Cerebellar cortex (tissue), 1 donor: ENCODE measurements at regions not wholly inside any gene's neighbourhood (a gene's known extent, or its start where the extent isn't known, plus 50 kb on each side); places are given as distances from the start of the nearest gene placed in this dataset.
"Not testable (repeated sequence)": the region's sequence is repeated elsewhere in the genome, so short reads cannot be mapped to it uniquely, and the experiment has no call there.

Experiments used
- DNase-seq: peaks from one replicate; pipeline ENCODE4 v3.0.0-alpha.2; 2015; ENCODE audit warnings: low spot score

DNA sequence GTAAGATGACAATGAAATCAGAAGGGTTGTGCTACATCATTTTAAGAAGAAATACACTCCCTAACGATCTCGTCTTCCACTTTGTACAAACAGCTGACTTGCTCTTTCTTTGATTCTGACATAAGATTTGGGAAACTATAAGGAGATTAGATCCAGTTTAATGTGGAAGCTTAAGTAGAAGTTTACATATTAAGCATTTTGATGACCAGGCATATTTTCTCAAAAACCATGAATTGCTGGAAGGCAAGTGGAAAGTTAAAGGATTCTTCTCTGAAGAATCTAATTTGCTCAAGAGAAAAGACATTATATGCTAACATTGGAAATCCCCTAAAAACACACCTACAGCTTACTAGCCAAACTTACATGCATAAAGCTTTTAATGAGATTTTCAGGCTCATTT, 531.9 kb upstream of the PTPRD start:
- DNase-seq: no peak

DNA sequence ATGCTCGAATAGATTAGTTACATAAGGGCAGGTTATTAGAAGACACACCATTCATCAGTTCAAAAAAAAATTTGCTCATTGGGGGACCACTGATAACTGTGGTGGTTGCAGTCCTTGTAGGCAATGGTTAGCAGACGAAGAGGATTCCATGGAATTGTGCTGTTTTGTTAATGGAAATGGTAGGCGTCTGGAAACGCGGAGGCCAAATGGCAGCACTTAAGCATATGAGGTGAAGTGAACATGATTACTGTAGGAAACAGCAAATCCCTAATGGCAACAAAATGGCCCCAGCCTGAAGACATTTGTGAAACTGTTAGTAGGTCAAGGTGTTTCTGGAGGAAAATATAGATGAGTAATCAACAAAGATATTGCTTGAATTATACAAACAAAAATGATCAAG, 535.4 kb upstream of the PTPRD start:
- no peak for DNase-seq

DNA sequence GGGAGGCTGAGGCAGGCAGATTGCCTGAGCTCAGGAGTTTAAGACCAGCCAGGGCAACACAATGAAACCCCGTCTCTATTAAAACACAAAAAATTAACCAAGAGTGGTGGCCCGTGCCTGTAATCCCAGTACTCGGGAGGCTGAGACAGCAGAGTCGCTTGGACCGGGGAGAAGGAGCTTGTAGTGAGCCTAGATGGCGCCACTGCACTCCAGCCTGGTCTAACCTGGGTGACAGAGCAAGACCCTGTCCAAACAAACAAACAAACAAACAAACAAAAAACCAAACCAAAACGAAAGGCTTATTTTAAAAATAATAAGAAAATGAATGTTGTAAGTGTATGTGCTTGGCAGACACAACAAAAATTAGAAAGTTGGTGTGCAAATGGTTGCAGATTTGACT, 536.3 kb upstream of the PTPRD start:
- no peak for DNase-seq

DNA sequence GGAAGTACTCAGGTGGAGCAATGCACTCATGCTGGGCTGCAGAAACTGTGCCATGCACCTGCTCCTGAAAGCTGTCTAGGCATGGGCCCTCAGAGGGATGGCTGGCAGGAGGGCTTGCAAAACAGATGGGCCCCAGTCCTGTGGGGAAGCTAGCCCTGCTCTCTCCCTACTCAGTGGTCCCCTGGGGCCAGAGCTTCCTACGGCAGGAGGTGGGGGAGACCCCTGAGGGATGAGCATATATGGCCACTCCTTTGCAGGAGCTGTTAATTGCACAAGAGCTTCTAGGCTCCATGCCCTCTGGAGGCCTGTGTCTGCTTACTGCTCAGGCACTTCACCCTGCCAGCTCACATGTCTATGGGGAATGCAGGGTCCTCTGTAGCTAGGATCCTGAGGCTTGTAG, 545.3 kb upstream of the PTPRD start:
- DNase-seq: no peak

DNA sequence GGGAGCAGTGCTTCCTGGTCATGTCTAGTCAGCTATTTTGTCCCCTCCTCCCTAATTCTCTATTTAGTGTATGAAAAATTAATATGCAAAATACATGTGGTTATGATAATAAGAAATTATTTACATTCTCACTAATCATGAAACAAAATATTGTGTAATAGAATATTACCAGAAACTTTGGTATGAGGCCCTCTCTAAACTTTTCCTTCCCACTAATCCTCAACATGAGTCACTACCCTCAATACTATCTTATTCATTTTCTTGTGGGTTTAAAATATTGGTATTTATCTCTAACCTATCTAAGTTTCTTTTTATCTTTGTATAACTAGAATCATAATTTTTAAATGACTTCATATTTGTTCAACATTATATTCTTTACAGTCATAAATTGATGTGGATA, 545.9 kb upstream of the PTPRD start:
- no peak for DNase-seq

DNA sequence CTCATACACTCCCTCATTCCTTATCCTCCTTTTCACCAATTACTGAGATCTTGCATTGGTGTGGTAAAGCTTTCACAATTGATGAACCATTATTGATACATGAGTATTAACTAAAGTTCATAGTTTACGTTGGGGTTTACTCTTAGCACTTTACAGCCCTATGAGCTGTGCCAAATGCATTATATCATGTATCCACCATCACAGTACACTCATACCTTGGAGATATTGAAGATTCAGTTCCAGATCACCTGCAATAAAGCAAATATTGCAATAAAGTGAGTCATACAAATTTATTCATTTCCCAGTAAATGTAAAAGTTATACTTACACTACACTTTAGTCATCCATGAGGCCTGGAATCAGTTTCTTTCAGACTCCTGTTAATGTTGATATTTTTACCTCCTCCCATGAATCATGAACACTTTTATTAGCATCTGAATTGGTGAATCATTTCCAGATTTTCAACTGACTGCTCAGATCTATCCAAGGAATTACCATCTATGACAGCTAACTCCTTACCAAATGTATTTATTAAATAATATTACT, 546.6 kb upstream of the PTPRD start:
- no peak for DNase-seq

DNA sequence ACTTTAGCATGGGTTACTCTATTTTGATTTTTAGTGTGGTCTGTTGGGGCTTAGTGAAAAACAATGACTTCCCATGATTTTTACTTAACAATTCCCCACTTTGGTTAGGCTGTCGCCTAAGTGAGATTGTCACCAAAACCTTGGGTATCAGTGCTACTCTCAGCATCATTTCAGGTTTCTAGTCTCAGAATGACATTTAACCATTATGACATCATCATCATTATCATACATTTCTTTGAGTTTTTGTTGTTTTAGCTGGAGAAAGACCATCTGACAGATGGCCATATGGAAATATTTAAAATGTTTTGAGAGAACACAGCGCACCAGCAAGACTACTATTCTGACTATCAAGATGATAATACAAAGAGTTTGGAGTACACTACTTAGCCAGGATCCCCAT, 551.0 kb upstream of the PTPRD start:
- no peak for DNase-seq

DNA sequence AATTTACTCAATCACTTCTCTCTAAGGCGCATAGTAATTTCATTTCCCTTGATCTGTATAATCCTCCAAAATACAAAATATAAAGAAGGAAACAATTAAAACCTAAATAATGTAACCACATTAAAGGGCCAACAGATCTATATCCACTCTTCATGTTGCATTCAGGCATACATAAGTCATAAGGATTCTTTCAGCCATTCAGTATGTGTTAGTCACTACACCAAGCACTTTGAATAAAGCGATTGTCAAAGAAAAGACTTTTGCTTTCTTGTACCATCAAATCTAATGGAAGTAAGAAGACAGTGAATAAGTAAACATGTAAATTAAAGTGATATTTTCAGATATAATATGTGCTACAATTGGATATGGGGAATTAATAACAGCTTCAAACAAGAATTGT, 569.2 kb upstream of the PTPRD start:
- DNase-seq: no peak

DNA sequence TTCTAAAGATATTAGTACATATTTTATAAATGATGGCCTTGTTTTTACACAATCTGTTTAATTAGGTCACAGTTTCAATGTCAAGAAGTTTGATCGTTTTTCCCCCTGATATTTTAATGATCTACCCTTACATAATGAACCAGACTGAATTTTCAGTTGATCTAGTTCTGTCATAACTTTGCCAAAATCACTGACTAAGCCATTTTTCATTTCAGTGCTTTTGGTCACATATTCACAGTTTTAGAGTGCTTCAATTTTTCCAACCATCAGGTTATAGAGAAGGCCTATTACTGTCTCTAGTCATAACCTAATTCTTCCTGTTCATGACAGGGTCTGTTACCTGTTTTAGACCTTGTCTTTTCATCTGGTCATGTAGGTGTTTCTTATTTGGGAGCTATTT, 577.9 kb upstream of the PTPRD start:
- DNase-seq: no peak

DNA sequence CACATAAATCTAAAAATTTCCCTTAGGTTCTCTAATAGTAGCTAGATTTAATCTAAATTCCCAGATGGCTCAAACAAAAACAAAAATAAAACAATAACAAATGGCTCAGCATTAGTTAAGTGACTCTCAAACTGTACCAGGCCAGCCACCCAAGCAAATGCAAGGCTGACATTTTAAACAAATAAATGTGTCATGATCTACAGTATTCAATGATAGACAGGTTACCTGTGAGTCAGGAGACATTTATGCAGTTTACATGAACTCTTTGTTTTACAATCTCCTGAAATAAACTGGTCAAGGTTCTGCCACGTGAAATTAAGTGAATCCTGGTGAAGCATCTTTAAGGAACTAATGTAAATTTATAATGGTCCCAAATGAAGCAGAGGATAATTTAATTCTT, 580.2 kb upstream of the PTPRD start:
- no peak for DNase-seq

DNA sequence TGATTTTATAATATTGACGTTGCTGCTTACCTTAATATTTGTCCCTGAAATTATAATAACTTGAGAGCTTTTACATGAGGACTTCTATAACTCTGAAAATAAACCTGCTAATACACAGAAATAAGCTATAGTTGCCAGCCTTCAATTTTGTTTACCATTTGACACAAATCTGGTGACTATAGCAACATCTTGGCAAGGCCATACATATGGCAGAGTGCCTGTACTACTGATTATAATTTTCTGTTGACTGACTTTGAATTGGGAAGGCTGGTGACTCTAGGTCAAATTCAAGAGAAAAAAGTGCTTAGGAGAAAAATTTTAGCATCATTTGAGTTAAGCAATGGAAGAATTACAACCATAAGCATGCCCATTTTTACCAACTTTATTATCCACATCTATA, 581.4 kb upstream of the PTPRD start:
- no peak for DNase-seq

DNA sequence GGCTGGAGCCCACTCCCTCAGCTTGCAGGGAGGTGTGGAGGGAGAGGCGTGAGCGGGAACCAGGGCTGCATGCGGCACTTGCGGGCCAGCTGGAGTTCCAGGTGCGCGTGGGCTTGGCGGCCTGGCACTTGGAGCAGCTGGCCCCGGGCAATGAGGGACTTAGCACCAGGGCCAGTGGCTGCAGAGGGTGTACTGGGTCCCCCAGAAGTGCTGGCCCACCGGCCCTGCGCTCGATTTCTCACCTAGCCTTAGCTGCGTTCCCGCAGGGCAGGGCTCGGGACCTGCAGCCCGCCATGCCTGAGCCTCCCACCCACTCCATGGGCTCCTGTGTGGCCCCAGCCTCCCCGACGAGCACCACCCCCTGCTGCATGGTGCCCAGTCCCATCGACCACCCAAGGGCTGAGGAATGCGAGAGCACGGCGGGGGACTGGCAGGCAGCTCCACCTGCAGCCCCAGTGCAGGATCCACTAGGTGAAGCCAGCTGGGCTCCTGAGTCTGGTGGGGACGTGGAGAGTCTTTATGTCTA, 584.1 kb upstream of the PTPRD start:
- DNase-seq: not testable (repeated sequence)

DNA sequence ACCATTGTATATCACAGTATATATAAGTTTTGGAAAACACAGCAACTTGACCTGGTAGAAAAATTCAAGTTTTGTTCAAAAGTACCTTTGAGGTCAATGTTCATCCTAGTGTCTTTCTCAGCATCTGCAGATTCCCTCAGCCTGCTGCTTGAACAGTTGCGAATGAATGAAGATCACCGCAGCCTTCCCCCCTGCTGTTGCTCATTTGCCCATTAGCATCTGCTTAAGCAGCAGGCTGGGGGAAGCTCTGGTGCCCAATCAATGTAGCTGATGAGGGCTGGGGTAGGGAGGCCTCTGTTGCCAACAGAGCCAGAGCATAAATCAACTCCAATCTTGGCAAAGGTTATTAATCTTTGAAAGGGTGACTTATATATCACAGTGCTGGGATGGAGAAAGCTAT, 586.5 kb upstream of the PTPRD start:
- no peak for DNase-seq

DNA sequence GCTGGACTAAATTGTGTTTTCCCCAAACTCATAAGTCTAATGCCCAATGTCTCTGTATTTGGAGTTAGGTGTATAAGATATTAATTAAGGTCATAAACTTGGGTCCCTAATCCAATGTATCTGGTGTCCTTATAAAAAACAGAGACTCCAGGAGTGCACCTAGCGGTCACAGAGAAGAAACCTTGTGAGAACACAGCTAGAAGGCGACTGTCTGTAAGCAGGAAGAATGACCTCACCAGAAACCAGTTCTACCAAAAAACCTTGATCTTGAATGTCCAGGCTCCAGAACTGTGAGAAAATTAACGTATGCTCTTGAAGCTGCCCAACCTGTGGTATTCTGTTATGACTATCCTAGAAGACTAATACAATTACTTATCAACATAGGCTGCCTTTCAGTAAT, 591.7 kb upstream of the PTPRD start:
- DNase-seq: no peak

DNA sequence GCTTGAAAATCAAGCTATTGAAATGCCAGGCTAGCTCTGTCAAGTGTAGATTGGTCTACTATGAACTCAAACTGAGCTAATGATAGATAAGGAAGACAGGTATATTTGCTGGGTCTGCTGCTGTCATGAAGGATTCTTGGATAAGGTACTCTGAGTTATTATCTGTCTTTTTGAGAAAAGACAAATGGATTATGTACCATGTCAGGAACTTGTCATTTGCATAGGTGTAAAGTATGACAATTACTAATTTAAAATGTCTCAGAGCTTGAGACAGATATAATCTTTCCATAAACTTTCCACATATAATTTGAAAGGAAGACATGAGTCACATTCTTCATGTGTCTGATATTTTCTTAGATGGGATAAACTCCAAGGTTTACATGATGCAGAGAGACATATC, 594.1 kb upstream of the PTPRD start:
- DNase-seq: no peak

DNA sequence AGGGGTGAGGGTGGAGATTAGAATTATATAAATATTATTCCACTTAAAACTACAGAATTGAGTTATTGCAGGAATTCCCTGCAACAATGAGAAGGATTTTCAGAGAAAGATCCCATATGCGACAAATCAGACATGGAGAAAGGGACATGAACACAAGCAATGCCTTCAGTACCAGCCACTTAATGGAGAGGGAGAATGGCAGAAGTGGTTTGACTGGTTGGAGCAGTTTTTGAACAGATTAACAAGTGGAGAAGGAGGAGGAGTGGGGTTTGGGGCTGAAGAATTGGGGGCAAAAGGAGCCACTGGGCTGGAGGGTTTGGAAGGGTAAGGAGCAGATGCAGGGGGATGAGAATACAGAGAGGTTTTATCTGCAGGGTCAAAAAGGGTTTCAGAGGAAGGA, 620.9 kb upstream of the PTPRD start:
- DNase-seq: no peak

DNA sequence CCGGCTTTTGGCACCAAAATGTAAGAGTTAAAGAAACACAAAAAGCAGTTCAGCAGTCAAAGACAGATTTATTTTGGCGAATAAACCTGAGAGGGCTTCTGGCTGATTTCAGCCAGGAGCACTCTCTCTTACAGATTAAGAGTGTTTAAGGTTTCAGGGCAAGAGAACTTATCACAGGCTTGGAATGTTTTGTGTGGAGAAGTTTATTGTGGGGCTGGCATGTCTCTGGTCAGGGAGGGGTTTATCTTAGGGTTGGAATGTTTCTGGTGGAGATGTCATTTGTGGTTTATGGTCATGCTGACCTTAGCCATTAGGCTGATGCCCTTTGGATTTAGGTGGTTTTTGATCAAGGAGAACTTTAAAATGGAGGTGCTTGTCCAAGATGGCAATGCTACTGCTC, 622.3 kb upstream of the PTPRD start:
- DNase-seq: no peak

DNA sequence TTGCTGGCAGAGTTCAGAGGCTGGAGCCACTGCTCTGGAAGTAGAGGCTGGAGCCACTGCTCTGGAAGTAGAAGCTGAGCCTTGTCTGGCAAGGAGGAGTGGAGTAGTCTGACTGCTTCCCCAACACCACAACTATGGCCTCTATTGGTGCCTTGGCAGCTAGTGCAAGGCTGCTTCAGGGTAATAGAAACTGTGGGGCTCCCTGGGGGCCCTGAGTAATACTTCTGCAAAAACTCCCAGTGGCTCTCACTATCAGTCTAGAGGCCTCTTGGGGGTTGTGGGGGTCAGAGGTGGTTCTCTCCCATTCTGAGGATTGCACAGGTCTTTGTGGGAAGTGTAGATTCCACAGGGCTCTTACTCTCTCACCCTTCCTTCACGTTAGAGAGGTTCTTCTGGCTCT, 629.0 kb upstream of the PTPRD start:
- DNase-seq: no peak

DNA sequence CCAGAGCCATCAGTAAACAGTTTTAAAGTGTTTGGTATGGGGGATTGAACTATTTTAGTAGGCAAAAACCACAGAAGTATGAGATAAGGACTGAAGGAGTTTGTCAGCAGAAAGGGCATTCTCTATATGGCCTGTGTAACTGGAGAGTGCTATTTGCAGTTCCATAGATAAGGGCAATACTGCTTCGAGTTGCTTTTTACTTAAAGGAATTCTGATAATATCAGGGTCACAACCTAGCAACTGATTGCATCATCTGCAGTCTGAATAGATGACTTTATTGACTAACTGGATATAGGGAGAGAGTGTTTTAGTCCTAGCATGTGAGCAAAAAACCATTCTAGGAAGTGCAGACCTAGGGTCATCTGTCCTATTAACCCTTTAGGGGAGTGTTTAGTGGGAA, 645.2 kb upstream of the PTPRD start:
- DNase-seq: no peak

DNA sequence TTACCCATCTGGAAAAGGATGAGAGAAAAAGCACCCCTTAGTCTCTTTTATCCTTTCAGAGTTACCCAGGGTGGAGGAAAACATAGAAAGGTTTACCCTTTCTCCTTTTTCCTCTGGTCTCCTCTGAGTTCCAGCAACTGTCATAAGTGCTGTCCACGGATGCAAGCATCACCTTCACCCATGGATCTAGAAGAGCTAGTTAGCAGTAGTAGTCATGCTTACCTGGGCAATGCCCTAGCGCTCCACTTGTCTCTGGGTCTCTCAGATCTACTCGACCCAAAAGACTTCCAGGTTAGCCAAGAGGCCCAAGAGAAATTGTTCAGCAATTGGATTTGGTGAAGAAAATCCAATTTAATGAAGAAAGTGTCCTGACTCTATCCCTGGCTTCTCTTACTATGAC, 656.2 kb upstream of the PTPRD start:
- DNase-seq: no peak

DNA sequence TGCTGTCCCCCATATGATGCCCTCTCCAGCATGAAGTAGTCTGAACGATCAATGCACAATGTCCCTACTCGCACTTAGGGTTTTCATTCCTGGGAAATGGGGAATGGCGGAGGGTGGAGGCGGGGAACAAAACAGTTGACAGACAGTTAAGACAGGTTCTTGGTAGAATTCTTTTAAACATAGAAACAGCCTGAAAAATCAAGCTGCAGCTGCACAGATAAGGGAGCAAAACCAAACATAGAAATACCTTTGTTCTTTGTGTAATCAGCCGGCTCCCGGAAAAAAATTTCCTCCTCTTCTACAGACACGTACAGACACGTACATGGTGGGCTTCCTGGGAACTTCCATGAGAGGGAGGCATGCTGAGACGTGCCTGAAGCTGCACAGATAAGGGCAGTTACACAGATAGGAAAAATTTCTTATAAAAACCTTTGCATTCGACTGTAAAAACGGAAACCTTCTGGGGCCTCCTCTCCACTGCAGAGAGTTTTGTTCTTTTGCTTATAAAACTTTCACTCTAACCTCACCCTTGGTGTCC, 662.4 kb upstream of the PTPRD start:
- no peak for DNase-seq

DNA sequence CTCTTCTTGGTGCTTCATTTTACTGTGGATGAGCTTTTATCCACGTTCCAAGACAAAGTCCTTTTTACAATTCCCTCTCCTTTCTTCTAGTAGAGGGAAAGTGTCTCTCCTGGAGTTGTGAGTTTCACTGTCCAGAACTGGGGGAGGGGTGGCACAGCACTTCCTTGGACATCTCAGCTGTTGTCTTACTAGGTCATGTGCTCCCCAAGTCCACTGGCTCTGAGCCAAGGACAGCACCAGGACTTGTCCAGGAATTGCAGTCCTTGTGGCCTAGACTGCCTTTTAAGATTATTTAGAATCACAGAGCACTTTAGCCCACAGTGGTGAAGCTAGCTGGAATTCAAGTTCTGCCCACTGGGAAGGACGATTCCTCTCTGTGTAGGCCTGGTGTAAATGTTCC, 700.2 kb upstream of the PTPRD start:
- DNase-seq: no peak

DNA sequence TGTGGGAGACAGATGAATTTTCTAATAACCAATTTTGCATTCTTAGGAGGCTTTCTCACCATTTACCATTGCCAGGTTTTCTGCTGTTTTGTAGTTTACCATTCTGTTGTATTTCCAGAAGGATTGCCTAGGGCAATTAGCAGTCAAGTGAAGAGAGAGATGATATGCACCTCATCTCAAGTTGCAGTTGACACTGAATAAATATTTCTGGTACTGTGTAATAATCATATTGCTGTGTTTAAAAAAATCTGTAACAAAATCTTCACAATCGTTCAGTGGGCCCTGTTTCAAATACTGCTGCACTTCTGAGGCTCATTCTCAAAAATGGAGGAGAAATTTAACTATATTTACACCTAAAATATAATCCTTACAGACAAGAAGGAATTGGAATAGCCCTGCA, 706.1 kb upstream of the PTPRD start:
- DNase-seq: no peak

DNA sequence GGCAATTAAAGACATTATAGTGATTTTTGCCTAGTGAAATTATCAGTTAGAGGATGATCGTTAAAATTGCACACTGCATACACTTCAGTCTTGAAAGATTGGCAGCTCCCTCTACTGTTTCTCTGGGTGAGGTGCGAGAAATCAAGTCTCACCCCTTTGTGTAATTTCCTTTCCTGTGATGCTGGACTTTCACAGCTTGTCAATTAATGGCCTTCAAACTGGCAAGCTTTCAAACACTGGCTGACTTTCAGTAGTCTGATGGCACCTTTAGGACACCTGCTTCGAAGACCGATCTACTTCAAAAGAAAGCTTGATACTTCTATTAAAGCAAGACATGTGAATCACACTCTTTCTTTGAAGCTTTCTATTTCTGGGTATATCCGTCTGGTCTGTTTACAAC, 706.7 kb upstream of the PTPRD start:
- peak; percentile 42 for DNase-seq

DNA sequence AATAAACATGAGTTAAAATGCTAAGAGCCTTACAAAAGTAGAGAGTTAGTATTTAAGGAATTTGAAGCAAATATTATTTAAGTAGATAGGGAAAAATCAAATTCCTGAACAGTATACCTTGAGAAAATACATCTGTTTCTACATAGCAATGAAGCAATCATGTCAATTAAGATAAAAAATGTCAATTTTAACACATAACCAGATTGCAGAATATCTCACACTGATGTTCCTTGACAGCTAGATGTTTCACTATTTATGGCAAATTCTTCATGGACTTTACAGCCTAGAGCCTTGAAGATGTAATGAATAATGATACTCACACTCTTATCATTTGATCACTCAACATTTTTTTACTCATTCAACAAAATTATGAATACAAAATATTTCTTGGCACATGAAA, 708.2 kb upstream of the PTPRD start:
- no peak for DNase-seq
